CD8-positive, alpha-beta memory T cell (primary cell): ENCODE measurements at regions not wholly inside any gene's neighbourhood (a gene's known extent, or its start where the extent isn't known, plus 50 kb on each side); places are given as distances from the start of the nearest gene placed in this dataset.
A peak's percentile ranks its signal among the peaks of the same experiment; 100 is the strongest.

Experiments used
- CTCF ChIA-PET: fragments of 350-600 bp; sonication (Branson Sonifier 250); formaldehyde crosslinking; loops from one replicate; lab custom pipeline; 2021; ENCODE audit warnings: antibody characterized with exemption; lab: Charles Lee
- POLR2A ChIA-PET: fragments of 350-600 bp; sonication (Branson Sonifier 250); formaldehyde crosslinking; loops from one replicate; lab custom pipeline; 2021; ENCODE audit warnings: antibody characterized with exemption; lab: Charles Lee
- DNase-seq, 5 donors: peaks; one replicate each; pipeline versions ENCODE4 v3.0.0 to v3.0.0-alpha.2; 2020 to 2022; ENCODE audit warnings: mixed read lengths in 1 of 5
- H3K27ac ChIP-seq: one replicate; pipeline ENCODE4 v1.7.0; 2013; ENCODE audit warnings: low read depth, mild to moderate bottlenecking, low read length, moderate library complexity
- H3K27me3 ChIP-seq: 2 replicates; pipeline ENCODE4 v1.7.0; 2013; ENCODE audit warnings: low read length, mild to moderate bottlenecking; ENCODE audit not compliant: insufficient read depth, poor library complexity, severe bottlenecking
- H3K36me3 ChIP-seq: 2 replicates; pipeline ENCODE4 v1.7.0; 2013; ENCODE audit warnings: mild to moderate bottlenecking, low read length, moderate library complexity; ENCODE audit not compliant: insufficient read depth
- H3K4me1 ChIP-seq: 2 replicates; pipeline ENCODE4 v1.7.0; 2013; ENCODE audit warnings: mild to moderate bottlenecking, low read length, moderate library complexity; ENCODE audit not compliant: insufficient read depth
- H3K4me3 ChIP-seq: 2 replicates; pipeline ENCODE4 v1.7.0; 2013; ENCODE audit warnings: mild to moderate bottlenecking, low read length
- H3K9me3 ChIP-seq: 2 replicates; pipeline ENCODE4 v1.7.0; 2013; ENCODE audit warnings: mild to moderate bottlenecking, low read length
- H3K27ac Mint-ChIP-seq, 8 donors: one replicate each; pipeline ENCODE4 v1.8.0; 2020 to 2021; ENCODE audit warnings: mixed read lengths in 8 of 8, mild to moderate bottlenecking in 6 of 8, inconsistent platforms in 3 of 8, moderate library complexity in 3 of 8
- H3K27me3 Mint-ChIP-seq, 2 donors: one replicate each; pipeline ENCODE4 v1.8.0; 2020 to 2021; ENCODE audit warnings: mixed read lengths in 2 of 2, mild to moderate bottlenecking in 1 of 2, moderate library complexity in 1 of 2
- H3K36me3 Mint-ChIP-seq, 3 donors: one replicate each; pipeline ENCODE4 v1.8.0; 2020 to 2021; ENCODE audit warnings: mixed read lengths in 3 of 3, inconsistent platforms in 1 of 3, mild to moderate bottlenecking in 1 of 3
- H3K4me1 Mint-ChIP-seq, 3 donors: one replicate each; pipeline ENCODE4 v1.8.0; 2020 to 2021; ENCODE audit warnings: mixed read lengths in 3 of 3, inconsistent platforms in 1 of 3, mild to moderate bottlenecking in 1 of 3
- H3K4me3 Mint-ChIP-seq, 7 donors: one replicate each; pipeline ENCODE4 v1.8.0; 2020 to 2021; ENCODE audit warnings: mixed read lengths in 7 of 7, mild to moderate bottlenecking in 6 of 7, moderate library complexity in 4 of 7, inconsistent platforms in 2 of 7
- H3K9me3 Mint-ChIP-seq, 5 donors: one replicate each; pipeline ENCODE4 v1.8.0; 2020 to 2022; ENCODE audit warnings: mixed read lengths in 5 of 5, mild to moderate bottlenecking in 3 of 5, moderate library complexity in 2 of 5, inconsistent platforms in 1 of 5

DNA sequence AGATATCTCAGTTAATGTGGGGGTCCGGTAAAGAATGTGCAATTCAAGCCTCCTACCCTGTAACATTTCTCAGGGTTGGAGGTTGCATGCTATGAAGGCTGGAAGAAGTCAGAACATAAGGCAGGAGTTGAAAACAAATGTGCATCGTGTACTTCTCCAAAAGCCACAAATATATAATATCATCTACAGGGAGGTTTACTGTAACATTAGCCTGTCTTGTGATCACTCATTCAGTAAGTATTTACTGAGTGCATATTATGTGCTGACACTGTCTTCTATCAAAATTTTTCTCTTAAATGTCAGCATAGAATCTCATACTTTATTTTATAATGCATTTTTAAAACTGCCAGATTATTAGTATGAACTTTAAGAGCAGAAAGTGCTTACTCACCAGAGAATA, 105.6 kb upstream of the ZNF366 start:
- Histone ChIP-seq H3K9me3 (no peaks in the 10 kb centered on the region), H3K36me3 (no peaks in the 10 kb centered on the region), H3K4me3 (no peak overlapping the region), H3K4me1 (no peaks in the 10 kb centered on the region), H3K27me3 (no peaks in the 10 kb centered on the region), H3K27ac (no peak overlapping the region)
- H3K27ac Mint-ChIP-seq: no peak overlapping the region
- H3K36me3 Mint-ChIP-seq: no peaks in the 10 kb centered on the region
- no peak for DNase-seq
- no peaks in the 10 kb centered on the region for H3K9me3 Mint-ChIP-seq
- peaks cover 0 to 6% (median 2%) of the 10 kb centered on the region in 3 donors for H3K4me1 Mint-ChIP-seq
- H3K4me3 Mint-ChIP-seq: no peak overlapping the region
- ChIA-PET POLR2A (no interaction called here), CTCF (no interaction called here)
- H3K27me3 Mint-ChIP-seq: peaks cover 0 to 4% of the 10 kb centered on the region in 2 donors

DNA sequence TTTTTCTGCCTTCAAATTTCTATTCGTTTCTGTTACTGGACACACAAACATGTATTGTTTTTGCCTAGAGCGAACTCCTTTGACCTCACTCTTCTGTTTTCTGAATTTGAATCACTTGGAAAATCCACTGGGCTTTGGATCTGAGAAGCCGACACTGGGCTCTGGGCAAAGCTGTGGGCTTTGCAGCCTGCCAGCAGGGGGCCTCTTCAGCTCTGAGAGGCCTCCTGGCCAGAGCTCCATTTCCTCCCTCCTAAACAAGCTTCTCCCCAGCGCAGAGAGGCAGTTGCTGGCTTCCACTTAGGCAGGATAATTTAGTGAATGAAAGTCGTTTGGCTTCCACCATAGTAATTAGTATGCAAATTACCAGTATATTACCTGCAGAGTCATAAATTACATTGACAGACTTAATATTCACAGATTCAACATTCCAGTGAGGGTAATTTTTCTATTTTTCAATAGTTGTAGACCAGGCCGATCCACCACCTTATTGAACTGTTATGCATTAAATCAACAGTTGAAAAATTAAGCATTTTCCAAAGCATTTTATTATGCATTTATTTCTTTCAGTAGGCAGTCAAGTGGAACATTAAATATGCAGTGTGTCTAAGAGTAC, 104.0 kb upstream of the ZNF366 start:
- no peaks in the 10 kb centered on the region for H3K36me3 Mint-ChIP-seq
- ChIA-PET CTCF (interaction anchor here (1.2 to 2.2 kb wide), 4 partner anchors 11 to 231 kb away, joined by 3 to 22 read pairs (median 6); partner anchors contain the start of gene TNPO1), POLR2A (no interaction called here)
- no peaks in the 10 kb centered on the region for H3K9me3 ChIP-seq
- peak in 4 of 5 donors; percentile 4 to 49 (median 12) for DNase-seq
- peaks cover 0 to 6% (median 2%) of the 10 kb centered on the region in 3 donors for H3K4me1 Mint-ChIP-seq
- H3K4me3 Mint-ChIP-seq: no peak overlapping the region
- no peak overlapping the region for H3K4me3 ChIP-seq
- no peaks in the 10 kb centered on the region for H3K36me3 ChIP-seq
- H3K27ac ChIP-seq: no peak overlapping the region
- H3K27me3 Mint-ChIP-seq: peaks cover 0 to 7% of the 10 kb centered on the region in 2 donors
- no peaks in the 10 kb centered on the region for H3K4me1 ChIP-seq
- no peaks in the 10 kb centered on the region for H3K9me3 Mint-ChIP-seq
- no peaks in the 10 kb centered on the region for H3K27me3 ChIP-seq
- no peak overlapping the region for H3K27ac Mint-ChIP-seq

DNA sequence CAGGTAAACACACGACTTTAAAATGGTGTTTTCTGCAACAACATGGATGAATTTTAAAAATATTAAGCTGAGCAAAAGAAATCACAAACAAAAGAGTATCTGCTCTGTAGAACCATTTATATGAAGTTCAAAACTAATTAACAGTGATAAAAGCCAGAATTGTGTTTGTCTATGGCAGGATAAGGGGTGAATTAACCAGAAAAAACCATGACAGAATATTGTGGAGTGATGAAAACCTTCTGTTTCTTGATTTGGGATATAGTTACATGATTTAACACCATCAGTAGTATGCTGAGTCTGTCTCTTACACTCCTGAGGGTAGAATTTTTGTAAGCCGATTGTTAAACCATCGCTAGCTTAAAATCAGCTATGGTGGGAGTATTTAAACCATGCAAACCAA, 101.7 kb upstream of the ZNF366 start:
- no peak for DNase-seq
- Histone ChIP-seq H3K27ac (no peak overlapping the region), H3K9me3 (no peaks in the 10 kb centered on the region), H3K4me3 (no peak overlapping the region), H3K27me3 (no peaks in the 10 kb centered on the region), H3K4me1 (no peaks in the 10 kb centered on the region), H3K36me3 (no peaks in the 10 kb centered on the region)
- H3K27ac Mint-ChIP-seq: no peak overlapping the region
- peaks cover 0 to 12% of the 10 kb centered on the region in 2 donors for H3K27me3 Mint-ChIP-seq
- H3K4me3 Mint-ChIP-seq: no peak overlapping the region
- POLR2A ChIA-PET: no interaction called here
- H3K4me1 Mint-ChIP-seq: peaks cover 0 to 6% (median 2%) of the 10 kb centered on the region in 3 donors
- H3K9me3 Mint-ChIP-seq: no peaks in the 10 kb centered on the region
- CTCF ChIA-PET: interaction anchor here (0.8 kb wide), 1 partner anchor 209 kb away, joined by 3 read pairs; no protein-coding TSS in a partner anchor
- H3K36me3 Mint-ChIP-seq: no peaks in the 10 kb centered on the region

DNA sequence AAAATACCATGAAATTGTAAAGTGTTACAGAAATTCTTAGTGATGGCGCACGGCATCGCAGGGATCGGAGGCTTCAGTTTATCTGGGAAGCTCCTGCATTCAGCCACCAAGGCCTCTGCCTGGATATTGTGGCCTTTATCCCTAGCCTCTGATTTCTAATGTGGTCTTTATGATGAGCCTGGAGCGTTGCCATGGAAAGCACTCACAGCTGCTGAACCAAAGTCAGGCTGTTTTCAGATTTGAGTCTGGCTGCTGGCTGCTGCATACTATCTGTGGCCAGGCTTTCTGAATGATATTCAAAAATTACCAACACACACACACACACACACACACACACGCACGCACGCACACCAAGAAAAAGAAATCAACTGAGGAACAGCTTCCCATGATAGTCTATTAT, 101.1 kb upstream of the ZNF366 start:
- ChIA-PET POLR2A (no interaction called here), CTCF (no interaction called here)
- Histone ChIP-seq H3K4me3 (no peak overlapping the region), H3K27ac (no peak overlapping the region), H3K4me1 (no peaks in the 10 kb centered on the region), H3K27me3 (no peaks in the 10 kb centered on the region), H3K36me3 (no peaks in the 10 kb centered on the region), H3K9me3 (no peaks in the 10 kb centered on the region)
- no peak for DNase-seq
- H3K36me3 Mint-ChIP-seq: no peaks in the 10 kb centered on the region
- H3K27ac Mint-ChIP-seq: no peak overlapping the region
- H3K27me3 Mint-ChIP-seq: peaks cover 0 to 12% of the 10 kb centered on the region in 2 donors
- H3K4me3 Mint-ChIP-seq: no peak overlapping the region
- peaks cover 0 to 6% (median 2%) of the 10 kb centered on the region in 3 donors for H3K4me1 Mint-ChIP-seq
- no peaks in the 10 kb centered on the region for H3K9me3 Mint-ChIP-seq

DNA sequence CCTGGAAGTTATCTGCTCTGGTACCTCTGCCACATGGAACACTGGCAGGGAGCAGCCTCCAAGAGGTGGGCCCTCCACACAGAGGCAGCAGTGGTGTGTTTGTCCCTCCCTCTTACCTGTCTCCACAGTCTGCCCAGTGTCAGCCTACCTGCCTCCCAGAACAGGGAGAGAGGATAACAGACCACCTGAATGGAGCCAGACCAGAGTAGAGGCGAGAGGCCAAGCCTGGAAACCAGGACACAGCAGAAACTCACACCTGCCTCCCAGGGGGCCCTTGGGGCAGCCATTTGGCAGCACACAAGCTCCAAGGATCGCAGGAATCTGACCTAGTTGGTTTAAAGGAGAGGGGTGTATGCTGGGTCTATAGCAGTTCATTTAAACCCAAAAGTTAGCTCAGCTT, 100.2 kb upstream of the ZNF366 start:
- H3K4me3 ChIP-seq: no peak overlapping the region
- Mint-ChIP-seq H3K27ac (no peak overlapping the region), H3K36me3 (no peaks in the 10 kb centered on the region), H3K9me3 (no peaks in the 10 kb centered on the region), H3K4me1 (peaks cover 0 to 6% (median 2%) of the 10 kb centered on the region in 3 donors), H3K27me3 (peaks cover 0 to 12% of the 10 kb centered on the region in 2 donors), H3K4me3 (no peak overlapping the region)
- ChIA-PET CTCF (no interaction called here), POLR2A (no interaction called here)
- no peak for DNase-seq
- no peaks in the 10 kb centered on the region for H3K36me3 ChIP-seq
- no peaks in the 10 kb centered on the region for H3K27me3 ChIP-seq
- H3K9me3 ChIP-seq: no peaks in the 10 kb centered on the region
- H3K4me1 ChIP-seq: no peaks in the 10 kb centered on the region
- no peak overlapping the region for H3K27ac ChIP-seq

DNA sequence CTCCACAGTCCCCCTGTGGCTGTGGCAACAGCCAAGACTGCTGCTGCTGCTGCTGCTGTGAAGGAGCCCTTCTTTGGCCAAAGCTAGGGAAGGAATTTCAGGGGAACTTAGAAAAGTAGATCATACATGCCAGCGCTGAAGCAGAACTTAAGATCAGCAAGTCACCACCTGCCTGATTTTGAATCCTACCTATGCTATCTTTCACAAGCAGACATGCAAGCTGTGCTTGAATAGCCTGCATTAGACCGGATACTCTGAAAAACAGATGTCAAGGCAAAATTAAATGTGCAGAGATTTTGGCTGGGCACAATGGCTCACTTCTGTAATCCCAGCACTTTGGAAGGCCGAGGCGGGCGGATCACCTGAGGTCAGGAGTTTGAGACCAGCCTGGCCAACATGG, 99.3 kb upstream of the ZNF366 start:
- no peak overlapping the region for H3K4me3 ChIP-seq
- DNase-seq: no peak
- ChIA-PET POLR2A (no interaction called here), CTCF (no interaction called here)
- Mint-ChIP-seq H3K4me1 (peaks cover 0 to 6% (median 2%) of the 10 kb centered on the region in 3 donors), H3K36me3 (no peaks in the 10 kb centered on the region), H3K9me3 (no peaks in the 10 kb centered on the region), H3K27me3 (peaks cover 0 to 12% of the 10 kb centered on the region in 2 donors), H3K27ac (no peak overlapping the region), H3K4me3 (no peak overlapping the region)
- H3K4me1 ChIP-seq: no peaks in the 10 kb centered on the region
- H3K27me3 ChIP-seq: no peaks in the 10 kb centered on the region
- no peak overlapping the region for H3K27ac ChIP-seq
- H3K9me3 ChIP-seq: no peaks in the 10 kb centered on the region
- no peaks in the 10 kb centered on the region for H3K36me3 ChIP-seq

DNA sequence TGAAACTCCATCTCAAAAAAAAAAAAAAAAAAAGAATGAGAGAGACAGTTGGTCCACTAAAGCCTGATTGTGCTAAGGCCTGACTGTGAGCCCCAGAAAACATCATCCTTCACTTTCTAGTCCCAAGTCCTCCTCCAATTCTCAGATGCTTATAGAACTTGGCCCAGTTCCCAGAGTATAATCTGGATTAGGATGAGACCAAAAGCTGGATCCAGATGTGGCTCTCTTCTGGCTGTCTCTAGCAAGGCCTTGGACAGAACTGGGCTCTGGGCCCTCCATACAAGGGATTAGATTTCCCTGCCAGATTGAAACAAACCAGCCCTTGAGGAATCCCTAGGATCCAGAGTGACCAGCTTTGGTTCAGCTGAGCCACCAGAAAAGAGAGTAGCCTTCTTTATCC, 98.4 kb upstream of the ZNF366 start:
- Mint-ChIP-seq H3K27ac (no peak overlapping the region), H3K9me3 (no peaks in the 10 kb centered on the region), H3K4me1 (no peaks in the 10 kb centered on the region), H3K27me3 (peaks cover 0 to 9% of the 10 kb centered on the region in 2 donors), H3K4me3 (no peak overlapping the region), H3K36me3 (no peaks in the 10 kb centered on the region)
- H3K36me3 ChIP-seq: no peaks in the 10 kb centered on the region
- POLR2A ChIA-PET: no interaction called here
- H3K4me3 ChIP-seq: no peak overlapping the region
- H3K27me3 ChIP-seq: no peaks in the 10 kb centered on the region
- no peak for DNase-seq
- CTCF ChIA-PET: no interaction called here
- H3K27ac ChIP-seq: no peak overlapping the region
- H3K4me1 ChIP-seq: no peaks in the 10 kb centered on the region
- H3K9me3 ChIP-seq: no peaks in the 10 kb centered on the region

DNA sequence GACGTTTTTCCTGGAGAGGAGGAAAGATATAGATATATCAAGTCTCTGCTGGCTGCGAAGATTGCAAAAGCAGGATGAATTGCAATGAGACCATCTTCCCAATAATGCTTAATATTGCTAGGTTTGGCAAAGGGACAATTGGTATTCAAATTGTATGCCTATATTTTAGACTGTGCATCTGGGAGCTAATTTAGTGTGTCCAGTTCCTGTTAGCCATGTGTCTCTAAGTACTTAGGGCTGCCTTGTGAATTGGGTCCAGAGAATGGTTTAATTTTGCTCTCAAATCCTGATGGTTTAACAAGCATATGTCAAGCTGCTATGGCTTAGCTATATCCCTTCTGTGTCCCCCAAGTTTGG, 97.6 kb upstream of the ZNF366 start:
- H3K27ac Mint-ChIP-seq: no peak overlapping the region
- CTCF ChIA-PET: no interaction called here
- H3K9me3 Mint-ChIP-seq: no peaks in the 10 kb centered on the region
- no peaks in the 10 kb centered on the region for H3K27me3 ChIP-seq
- H3K9me3 ChIP-seq: no peaks in the 10 kb centered on the region
- H3K27me3 Mint-ChIP-seq: peaks cover 0 to 9% of the 10 kb centered on the region in 2 donors
- DNase-seq: no peak
- POLR2A ChIA-PET: no interaction called here
- no peak overlapping the region for H3K4me3 Mint-ChIP-seq
- no peak overlapping the region for H3K4me3 ChIP-seq
- no peaks in the 10 kb centered on the region for H3K36me3 ChIP-seq
- no peak overlapping the region for H3K27ac ChIP-seq
- no peaks in the 10 kb centered on the region for H3K36me3 Mint-ChIP-seq
- H3K4me1 Mint-ChIP-seq: no peaks in the 10 kb centered on the region
- no peaks in the 10 kb centered on the region for H3K4me1 ChIP-seq
